Lung (tissue), 11 donors: ENCODE measurements at regions not wholly inside any gene's neighbourhood (a gene's known extent, or its start where the extent isn't known, plus 50 kb on each side); places are given as distances from the start of the nearest gene placed in this dataset.

Source experiments
- ATAC-seq: fragments of 200-7000 bp; cut with Tn5 transposase; one replicate; pipeline ENCODE4 v1.9.1; 2020; ENCODE audit warnings: moderate number of reproducible peaks; ENCODE audit not compliant: insufficient read depth, low FRiP score
- DNase-seq, 3 donors: peaks; one replicate each; pipeline ENCODE4 v3.0.0-alpha.2; 2013 to 2017
- H3K27ac ChIP-seq, 2 donors: one replicate each; pipeline ENCODE4 v1.5.1; 2013; ENCODE audit warnings: mild to moderate bottlenecking in 2 of 2, moderate library complexity in 2 of 2, control low read depth in 1 of 2, inconsistent platforms in 1 of 2, low read depth in 1 of 2, low read length in 1 of 2
- H3K27me3 ChIP-seq, 3 donors: one replicate each; pipeline ENCODE4 v1.5.1; 2013; ENCODE audit warnings: low read length in 2 of 3; ENCODE audit not compliant: control insufficient read depth in 3 of 3, insufficient read depth in 3 of 3
- H3K36me3 ChIP-seq, 4 donors: one replicate each; pipeline ENCODE4 v1.5.1; 2013; ENCODE audit warnings: low read length in 4 of 4, mild to moderate bottlenecking in 1 of 4, moderate library complexity in 1 of 4; ENCODE audit not compliant: control insufficient read depth in 4 of 4, insufficient read depth in 4 of 4
- H3K4me1 ChIP-seq, 5 donors: one replicate each; pipeline ENCODE4 v1.5.1; 2013; ENCODE audit warnings: low read length in 5 of 5, mild to moderate bottlenecking in 2 of 5, moderate library complexity in 1 of 5; ENCODE audit not compliant: control insufficient read depth in 5 of 5, insufficient read depth in 5 of 5
- H3K4me3 ChIP-seq: one replicate; pipeline ENCODE4 v1.5.1; 2013; ENCODE audit warnings: mild to moderate bottlenecking, control low read depth, moderate library complexity
- H3K9ac ChIP-seq, 2 donors: one replicate each; pipeline ENCODE4 v1.5.1; 2013; ENCODE audit warnings: low read length in 2 of 2, control low read depth in 1 of 2; ENCODE audit not compliant: insufficient read depth in 1 of 2
- H3K9me3 ChIP-seq, 4 donors: one replicate each; pipeline ENCODE4 v1.5.1; 2013; ENCODE audit warnings: low read length in 3 of 4, mild to moderate bottlenecking in 1 of 4, moderate library complexity in 1 of 4; ENCODE audit not compliant: control insufficient read depth in 4 of 4, insufficient read depth in 3 of 4
- CTCF ChIP-seq: IDR thresholded peaks from 2 replicates; pipeline ENCODE4 v1.5.1; 2012; ENCODE audit warnings: mild to moderate bottlenecking; ENCODE audit errors: control extremely low read depth, extremely low read depth
- WGBS, 2 donors: extraction: QIAGEN DNeasy Blood & Tissue Kit; methylation state at CpG; one replicate each; pipeline ENCODE4 v1.1.7; 2013; 5-methylcytosine and 5-hydroxymethylcytosine counted together
- donor health status: control.
- donor health status: control.
- donor health status: Bipolar disorder and iron deficiency.
- donor health status: healthy.
- donor health status: DM: yes; HTN: yes; CAD: no.

GRCh38 chr2:239777219-239777618 lies 247.9 kb downstream of the NDUFA10 start:
- TF ChIP-seq CTCF = no peak
- Histone ChIP-seq H3K36me3 (no peaks in the 10 kb centered on the region), H3K4me1 (peaks cover 0 to 8% (median 0%) of the 10 kb centered on the region in 5 donors), H3K27me3 (peaks cover 0 to 4% (median 0%) of the 10 kb centered on the region in 3 donors), H3K9ac (no peak overlapping the region), H3K9me3 (peaks cover 0 to 8% (median 0%) of the 10 kb centered on the region in 4 donors), H3K27ac (no peak overlapping the region), H3K4me3 (no peak overlapping the region)
- DNase-seq (no peak), ATAC-seq (no peak)
- 89 to 93% methylated on average over 11 of the region's 11 CpGs for WGBS, 2 donors

- WGBS, 2 donors = 69 to 89% methylated on average over 19 of the region's 19 CpGs
- Histone ChIP-seq H3K4me1 (peaks cover 0 to 8% (median 0%) of the 10 kb centered on the region in 5 donors), H3K27ac (no peak overlapping the region), H3K4me3 (no peak overlapping the region), H3K27me3 (peaks cover 0 to 4% (median 0%) of the 10 kb centered on the region in 3 donors), H3K9ac (no peak overlapping the region), H3K36me3 (no peaks in the 10 kb centered on the region), H3K9me3 (peaks cover 0 to 10% (median 5%) of the 10 kb centered on the region in 4 donors)
- DNase-seq (no peak), ATAC-seq (no peak)
- no peak for TF ChIP-seq CTCF
Measured at GRCh38 chr2:239776436-239777005, 248.6 kb downstream of the NDUFA10 start.

- peaks cover 0 to 4% (median 0%) of the 10 kb centered on the region in 3 donors for H3K27me3 ChIP-seq
- 65 to 66% methylated on average over 21 of the region's 21 CpGs for WGBS, 2 donors
- H3K4me1 ChIP-seq = peaks cover 0 to 8% (median 0%) of the 10 kb centered on the region in 5 donors
- peaks cover 0 to 13% (median 8%) of the 10 kb centered on the region in 4 donors for H3K9me3 ChIP-seq
- no peak for TF ChIP-seq CTCF
- DNase-seq = peak in 2 of 3 donors; percentile 59 to 70
- H3K36me3 ChIP-seq = no peaks in the 10 kb centered on the region
- H3K27ac ChIP-seq = no peak overlapping the region
- no peak overlapping the region for H3K9ac ChIP-seq
- no peak overlapping the region for H3K4me3 ChIP-seq
- no peak for ATAC-seq
Measured at GRCh38 chr2:239775623-239776435, 249.3 kb downstream of the NDUFA10 start.
